Peyer's patch (tissue), 4 donors: ENCODE measurements at regions not wholly inside any gene's neighbourhood (a gene's known extent, or its start where the extent isn't known, plus 50 kb on each side); places are given as distances from the start of the nearest gene placed in this dataset.

ENCODE experiments used
- POLR2A ChIP-seq, 2 donors: fragments of 450-650 bp; IDR thresholded peaks; one replicate each; pipeline ENCODE4 v1.5.1; 2017; ENCODE audit warnings: antibody characterized with exemption in 2 of 2, mild to moderate bottlenecking in 2 of 2, moderate library complexity in 2 of 2
- TF ChIP-seq, protein P1 (sequence below), 6 experiments: fragments of 450-650 bp in 4 of 6; fragments of 200-600 bp in 2 of 6; sonication (generic) in 1 of 6; IDR thresholded peaks; one replicate each; pipeline ENCODE4 v1.5.1; 2017 to 2019; ENCODE audit warnings: antibody characterized with exemption in 6 of 6, mild to moderate bottlenecking in 3 of 6, moderate library complexity in 1 of 6

DNA sequence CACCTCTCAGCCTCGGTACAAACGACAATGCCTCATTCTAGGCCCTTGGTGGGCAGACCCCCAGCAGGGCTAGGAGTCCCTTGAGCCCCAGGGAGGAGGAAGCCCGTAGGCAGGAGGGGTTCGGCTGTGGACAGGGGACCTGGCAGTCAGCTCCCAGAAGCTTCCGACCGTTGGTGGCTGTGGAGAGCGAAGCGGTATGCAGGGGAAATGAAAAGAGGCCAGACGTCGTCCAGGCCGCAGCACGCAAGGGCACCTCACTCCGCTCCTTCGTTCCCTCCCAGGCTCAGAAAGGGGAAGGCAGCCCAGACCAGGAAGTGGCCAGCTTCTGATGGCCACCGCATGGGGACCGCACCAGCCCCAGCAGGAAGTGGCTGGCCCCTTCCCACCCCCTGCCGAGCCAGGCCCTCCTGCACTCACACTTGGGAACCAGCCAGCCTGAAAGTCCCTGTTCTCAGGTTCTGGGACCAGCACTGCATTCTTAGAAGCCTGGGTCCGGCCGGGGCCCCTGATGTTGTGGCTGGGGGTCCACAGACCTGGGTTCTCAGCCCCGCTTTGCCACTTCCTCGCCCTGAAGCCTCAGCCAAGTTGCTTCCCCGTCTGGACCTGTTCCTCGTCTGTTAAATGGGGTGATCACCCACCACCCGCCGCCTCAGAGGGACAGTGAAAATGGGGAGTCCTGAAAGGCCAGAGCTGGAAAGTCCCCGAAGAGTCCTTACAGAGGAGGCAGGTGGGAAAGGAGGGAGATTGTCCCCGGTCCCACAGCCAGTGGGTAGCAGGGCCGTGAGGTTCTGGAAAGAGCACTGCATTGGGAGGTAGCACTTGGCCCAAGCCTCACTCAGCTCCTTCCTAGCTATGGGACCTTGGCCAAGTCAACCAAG, 104.0 kb upstream of the RUNX3 start:
- TF ChIP-seq, protein P1, sequence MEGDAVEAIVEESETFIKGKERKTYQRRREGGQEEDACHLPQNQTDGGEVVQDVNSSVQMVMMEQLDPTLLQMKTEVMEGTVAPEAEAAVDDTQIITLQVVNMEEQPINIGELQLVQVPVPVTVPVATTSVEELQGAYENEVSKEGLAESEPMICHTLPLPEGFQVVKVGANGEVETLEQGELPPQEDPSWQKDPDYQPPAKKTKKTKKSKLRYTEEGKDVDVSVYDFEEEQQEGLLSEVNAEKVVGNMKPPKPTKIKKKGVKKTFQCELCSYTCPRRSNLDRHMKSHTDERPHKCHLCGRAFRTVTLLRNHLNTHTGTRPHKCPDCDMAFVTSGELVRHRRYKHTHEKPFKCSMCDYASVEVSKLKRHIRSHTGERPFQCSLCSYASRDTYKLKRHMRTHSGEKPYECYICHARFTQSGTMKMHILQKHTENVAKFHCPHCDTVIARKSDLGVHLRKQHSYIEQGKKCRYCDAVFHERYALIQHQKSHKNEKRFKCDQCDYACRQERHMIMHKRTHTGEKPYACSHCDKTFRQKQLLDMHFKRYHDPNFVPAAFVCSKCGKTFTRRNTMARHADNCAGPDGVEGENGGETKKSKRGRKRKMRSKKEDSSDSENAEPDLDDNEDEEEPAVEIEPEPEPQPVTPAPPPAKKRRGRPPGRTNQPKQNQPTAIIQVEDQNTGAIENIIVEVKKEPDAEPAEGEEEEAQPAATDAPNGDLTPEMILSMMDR (IDR thresholded peaks at IDR 0.05) = no peak
- no peak for TF ChIP-seq POLR2A (IDR thresholded peaks at IDR 0.05)
